ENCODE measurements at regions not wholly inside any gene's neighbourhood (a gene's known extent, or its start where the extent isn't known, plus 50 kb on each side); places are given as distances from the start of the nearest gene placed in this dataset.

DNA sequence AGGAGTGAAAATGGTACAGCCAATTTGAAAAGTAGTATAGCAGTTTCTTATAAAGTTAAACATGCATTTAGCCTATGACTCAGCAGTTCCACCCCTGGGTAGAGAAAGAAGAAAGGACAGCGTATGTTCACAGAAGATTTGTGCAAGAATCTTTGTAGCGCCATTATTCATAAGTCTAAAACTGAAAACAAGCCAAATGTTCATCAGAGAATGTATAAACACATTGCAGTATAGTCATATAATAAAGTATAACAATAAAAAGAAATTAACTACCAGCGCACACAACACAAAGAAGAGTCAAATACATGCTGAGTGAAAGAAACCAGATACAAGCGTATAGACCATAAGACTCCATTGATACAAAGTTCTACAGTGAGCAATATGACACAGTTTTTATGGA is 294.0 kb downstream of the SAMD5 start:
- DNase-seq (ENCODE audit: low spot score in 2 of 2): no peak
- FAIRE-seq: no peak

DNA sequence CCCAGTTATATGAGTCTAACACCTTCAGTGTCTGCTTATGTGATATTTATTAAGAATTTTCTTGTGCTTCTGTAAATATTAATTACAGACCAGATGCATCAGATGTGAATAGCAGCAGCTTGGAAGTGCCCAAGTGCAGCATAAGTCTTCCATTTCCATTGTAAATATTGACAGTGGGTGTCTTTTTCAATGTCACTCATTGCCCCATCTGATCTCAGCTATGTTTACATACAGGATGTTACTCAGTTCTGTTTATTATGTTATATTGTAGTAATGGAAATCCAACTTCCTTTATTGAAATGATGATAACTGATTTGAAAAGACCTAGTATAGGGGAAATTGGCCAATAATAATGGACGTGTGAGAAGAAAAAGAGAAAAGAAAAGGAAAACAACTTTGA is 296.7 kb downstream of the SAMD5 start:
- DNase-seq (ENCODE audit: low spot score in 2 of 2) (no peak), FAIRE-seq (no peak)

DNA sequence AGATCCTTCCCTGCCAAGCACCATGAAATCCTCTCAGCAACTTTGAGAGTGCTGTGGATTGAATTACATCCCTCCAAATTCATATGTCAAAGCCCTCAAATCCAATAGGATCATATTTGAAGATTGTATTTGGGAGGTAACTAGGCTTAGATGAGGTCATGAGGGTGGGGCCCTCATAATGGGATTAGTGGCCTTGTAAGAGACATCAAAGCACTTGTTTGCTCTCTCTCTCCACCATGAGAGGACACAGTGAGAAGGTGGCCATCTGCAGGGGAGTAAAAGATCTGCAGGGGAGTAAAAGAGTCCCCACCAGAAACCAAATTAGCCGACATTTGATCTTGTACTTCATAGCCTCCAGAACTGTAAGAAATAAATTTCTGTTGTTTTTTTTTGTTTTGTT is 298.2 kb downstream of the SAMD5 start:
- FAIRE-seq: no peak

DNA sequence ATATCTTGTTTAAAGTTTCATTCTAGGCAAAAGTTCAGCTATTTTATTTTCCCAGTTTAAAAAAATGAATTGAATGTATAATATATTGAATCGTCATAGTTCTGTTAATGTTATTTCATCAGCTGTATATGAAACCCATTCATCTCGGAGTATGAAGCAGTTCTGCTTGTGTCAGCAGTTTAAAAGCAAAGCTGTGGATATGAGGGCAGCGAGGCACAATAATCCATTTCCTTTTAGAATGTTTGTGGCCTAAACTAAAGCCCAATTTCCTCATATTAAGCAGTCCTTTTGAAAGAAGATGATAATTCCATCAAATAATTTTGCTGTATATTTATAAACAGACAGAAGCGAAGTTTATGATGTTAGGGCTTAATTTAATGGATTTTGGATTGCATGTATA is 300.1 kb downstream of the SAMD5 start:
- FAIRE-seq (no peak), DNase-seq (ENCODE audit: low spot score in 2 of 2) (no peak)

More for the DNA sequence above, 298.2 kb downstream of the SAMD5 start:
- DNase-seq (ENCODE audit: low spot score in 2 of 2): no peak

DNA sequence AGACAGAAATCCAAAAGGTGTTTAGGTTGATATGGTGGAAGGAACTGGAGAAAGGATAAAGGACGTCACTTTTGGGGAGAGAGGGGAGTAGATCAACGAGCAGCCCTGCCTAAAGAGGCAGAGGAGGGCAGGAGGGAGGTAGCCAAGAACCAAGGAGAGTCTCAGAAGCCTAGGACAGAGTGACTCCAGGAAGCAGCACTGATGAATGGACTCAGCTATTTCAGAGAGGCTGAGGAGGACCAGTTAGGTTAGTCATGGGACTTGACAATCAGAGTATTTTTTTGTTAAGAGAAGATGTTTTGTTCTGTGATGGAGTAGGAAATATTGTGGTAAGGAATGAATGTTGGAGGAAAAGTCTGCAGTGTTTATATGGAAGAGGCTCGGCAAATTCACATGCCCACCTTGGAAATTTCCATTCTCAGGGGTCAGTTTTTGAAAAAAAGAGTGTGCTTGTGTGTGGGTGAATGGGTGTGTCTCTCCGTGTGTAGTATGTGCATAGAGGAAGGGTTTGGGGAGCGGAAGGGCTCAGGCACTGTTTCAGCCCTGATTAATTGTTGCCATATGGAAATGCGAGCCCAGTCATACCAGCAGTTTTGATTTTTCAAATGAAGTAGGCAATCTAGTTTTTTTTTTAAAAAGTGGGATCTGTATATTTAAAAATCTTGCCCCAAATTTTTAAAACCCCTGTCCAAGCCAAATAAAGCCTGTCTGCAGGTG is 303.6 kb downstream of the SAMD5 start:
- no peak for DNase-seq (ENCODE audit: low spot score in 2 of 2)
- FAIRE-seq: no peak

DNA sequence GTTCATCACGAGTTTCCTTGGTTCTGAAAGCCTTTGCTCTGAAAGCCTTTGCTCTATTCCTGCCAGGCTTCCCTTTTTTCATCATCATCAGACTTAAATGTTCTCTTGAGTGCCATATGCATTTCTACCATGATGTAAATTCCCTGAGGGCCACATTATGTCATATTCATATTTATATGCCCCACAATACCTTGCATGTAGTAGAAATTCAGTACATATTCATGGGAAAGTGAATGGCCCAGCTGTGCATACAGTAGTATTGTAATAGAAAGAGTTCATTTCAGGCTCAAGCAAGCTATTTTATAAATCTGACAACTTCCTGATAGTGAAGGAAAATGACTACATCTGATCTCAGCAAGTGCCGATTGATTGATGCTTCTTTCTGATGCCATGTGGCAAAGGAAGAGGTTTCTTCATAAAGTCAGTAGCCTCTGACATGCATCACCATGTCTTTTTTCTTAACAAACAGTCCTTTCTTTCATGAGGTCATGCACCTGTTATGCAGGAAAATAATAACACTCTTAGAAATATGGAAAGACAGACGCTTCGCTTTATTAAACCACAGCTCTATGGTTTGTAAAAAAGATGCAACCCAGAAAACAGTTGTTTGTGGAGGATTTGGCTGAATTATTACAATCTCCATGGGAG is 308.7 kb downstream of the SAMD5 start:
- FAIRE-seq (no peak), DNase-seq (ENCODE audit: low spot score in 2 of 2) (no peak)

DNA sequence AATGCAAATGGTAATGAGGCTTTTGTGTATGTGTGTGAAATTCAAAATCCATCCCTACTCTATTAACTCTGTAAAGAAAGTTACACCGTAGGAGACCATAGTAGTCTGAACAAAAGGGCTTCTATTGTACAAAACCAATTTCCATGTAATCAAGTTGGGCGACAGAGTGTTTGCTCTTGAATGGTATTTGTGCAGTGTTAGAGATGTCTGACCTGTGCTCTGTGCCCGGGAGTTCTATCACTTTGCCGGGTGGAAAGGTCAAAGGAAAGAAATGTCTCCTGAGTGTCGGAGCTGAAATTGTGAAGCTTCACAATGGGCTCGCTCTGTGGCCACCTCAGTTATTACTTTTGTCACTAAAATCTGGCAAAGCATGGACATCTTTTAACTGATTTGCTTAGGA is 312.0 kb downstream of the SAMD5 start:
- FAIRE-seq (no peak), DNase-seq (ENCODE audit: low spot score in 2 of 2) (no peak)

DNA sequence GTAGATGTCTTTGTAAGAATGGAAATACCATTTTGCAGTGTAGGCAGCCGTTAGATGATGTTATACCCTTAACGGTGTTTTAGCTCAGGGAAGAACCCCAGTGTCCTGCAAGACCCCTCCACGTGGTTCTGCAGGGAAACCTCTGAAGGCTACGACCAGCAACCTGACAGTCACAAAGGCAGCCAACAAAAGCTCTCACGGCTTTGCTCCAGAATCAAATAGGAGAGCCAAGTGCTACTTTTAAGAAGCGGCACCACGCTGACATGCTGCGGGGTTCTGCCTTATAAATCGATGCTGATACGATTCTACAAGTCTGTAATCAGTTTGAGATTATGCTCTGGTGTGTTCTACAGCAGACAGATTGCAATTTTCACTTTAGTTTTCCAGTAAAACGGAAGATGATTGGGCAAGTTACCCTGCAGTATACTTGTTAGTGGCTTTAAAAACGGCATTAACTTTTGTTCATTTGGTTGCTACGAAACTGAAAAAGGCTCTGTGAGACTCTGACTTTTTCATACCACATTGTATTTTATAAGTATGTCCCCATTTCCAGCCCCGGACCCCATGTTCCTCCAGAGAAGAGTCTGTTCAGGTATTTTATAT is 312.9 kb downstream of the SAMD5 start:
- no peak for FAIRE-seq
- DNase-seq (ENCODE audit: low spot score in 2 of 2): no peak

DNA sequence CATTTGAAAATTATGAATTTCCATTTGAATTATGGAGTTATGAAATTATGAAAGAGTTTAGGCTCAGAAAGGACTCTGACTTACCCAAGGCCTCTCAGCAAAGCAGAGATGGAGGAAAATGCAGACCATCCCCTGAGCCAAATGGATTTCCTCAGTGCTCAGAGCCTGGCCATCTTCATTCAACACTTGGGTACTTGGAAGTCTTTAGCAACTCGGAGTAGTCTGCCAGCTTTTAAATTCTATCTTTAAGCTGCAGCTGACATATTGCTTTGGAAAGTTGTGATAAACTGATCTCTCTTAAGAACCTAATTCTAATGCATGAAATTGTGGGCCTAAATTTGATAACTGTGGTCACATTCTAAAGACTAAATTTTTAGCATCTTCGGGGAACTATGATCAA is 315.4 kb downstream of the SAMD5 start:
- no peak for DNase-seq (ENCODE audit: low spot score in 2 of 2)
- FAIRE-seq: no peak

DNA sequence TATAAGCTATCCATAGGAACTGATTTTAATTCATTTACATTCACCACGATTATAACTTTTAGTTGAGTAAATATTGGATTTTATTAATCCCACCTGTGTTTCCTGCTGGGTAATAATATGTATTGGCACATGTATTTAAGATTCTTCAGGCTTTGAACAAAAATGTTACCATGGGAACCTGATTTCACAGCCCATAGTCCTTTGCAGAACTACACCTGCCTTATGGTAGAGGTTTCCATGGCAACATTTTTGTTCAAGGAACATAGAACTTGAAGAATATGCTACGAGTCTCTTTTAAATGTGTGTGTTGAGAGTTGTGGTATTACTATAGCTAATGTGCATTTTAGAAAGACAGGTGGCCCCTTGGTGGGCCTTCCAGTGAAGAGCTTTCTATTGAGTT is 317.4 kb downstream of the SAMD5 start:
- DNase-seq (ENCODE audit: low spot score in 2 of 2): no peak
- FAIRE-seq: no peak

DNA sequence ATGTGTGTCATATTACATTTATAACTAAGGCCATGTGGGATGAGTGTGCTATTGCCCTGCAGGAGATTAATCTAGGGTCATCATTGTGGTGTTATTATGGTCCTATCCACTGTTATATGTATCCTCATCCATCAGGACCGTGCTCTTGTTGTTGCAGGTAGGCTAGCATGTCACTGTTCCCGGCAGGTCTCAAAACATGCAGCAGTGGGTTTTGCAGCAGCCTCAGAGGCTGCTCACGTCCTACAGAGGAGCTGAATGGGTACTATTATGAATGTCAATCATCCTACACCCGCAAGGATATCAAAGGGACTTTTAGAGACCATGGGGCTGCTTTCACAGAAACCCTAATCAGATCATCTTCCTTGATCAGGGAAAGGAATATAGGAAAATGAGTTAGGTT is 318.2 kb downstream of the SAMD5 start:
- no peak for DNase-seq (ENCODE audit: low spot score in 2 of 2)
- FAIRE-seq: no peak

DNA sequence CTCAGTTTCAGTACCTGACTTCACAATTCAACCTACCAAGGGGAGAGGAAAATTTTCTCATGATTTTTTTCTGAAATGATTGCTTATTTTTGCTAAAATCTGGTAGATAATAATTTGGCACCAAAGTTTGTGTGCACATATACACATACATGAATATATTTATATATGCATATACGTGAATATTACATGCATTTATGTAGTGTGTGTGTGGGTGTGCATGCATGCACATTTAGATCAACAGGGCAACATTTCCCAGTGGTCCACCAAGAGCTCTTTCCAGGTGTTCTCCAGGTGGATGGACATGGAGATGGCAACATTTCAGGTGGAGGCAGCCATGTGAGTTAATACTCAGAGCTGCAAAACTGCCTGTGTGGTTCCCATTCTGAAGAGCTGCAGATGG is 320.9 kb downstream of the SAMD5 start:
- no peak for FAIRE-seq
- no peak for DNase-seq (ENCODE audit: low spot score in 2 of 2)

DNA sequence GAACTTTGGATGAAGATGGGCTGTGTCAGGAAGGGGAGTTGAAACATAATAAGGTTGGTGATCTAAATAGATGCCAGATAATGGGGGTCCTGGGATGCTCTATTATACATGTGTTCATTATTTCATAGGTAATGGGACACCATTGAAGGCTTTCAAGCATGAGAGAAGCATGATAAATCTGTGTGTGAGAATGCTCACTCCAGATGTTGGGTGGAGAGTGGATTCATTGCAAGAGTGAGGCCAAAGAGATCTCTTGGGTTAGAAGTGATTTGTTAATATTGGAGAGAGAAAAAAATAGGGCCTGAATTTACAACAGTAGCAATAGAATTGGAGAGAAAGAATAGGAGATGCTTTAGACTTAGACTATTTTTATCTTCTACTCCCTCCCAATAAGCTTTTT is 321.3 kb downstream of the SAMD5 start:
- FAIRE-seq (no peak), DNase-seq (ENCODE audit: low spot score in 2 of 2) (no peak)

DNA sequence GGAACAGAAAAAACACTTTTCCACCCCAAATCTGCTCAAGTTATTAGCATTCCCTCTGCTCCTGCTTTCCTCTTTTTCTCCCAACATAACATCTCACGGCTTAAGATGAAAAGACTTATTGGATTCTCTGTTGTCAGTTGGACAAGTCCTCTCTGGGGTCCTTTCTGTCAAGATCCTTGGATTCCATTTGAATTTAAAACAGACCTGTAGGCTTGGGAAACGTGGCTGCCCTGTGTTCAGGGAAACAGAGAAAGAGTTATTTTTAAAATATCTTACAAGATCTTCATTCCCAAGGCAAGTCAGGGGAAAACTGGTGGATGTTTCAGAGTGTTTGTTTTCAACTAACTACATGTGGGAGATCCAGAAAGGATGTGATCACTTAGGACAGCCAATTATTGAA is 322.9 kb downstream of the SAMD5 start:
- no peak for FAIRE-seq
- DNase-seq (ENCODE audit: low spot score in 2 of 2): no peak

DNA sequence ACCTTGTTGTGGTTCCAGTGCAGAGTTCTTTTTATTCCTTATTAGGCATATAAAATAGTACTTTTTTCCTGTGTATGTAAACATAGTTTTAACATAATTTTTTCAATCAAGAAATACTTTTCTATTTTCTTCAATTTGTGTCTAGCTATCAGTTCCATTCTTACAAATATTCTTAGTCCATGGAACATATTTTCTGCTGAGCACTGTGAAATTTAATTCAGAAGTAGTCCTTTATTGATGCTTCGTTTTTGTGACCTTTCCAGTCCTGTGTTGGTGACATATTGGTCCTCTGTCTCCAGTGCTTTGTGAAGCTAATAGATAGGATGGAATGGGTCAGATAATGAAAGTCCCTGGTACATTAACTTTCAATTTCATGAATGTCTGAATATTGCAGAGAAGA is 325.1 kb downstream of the SAMD5 start:
- DNase-seq (ENCODE audit: low spot score in 2 of 2): no peak

DNA sequence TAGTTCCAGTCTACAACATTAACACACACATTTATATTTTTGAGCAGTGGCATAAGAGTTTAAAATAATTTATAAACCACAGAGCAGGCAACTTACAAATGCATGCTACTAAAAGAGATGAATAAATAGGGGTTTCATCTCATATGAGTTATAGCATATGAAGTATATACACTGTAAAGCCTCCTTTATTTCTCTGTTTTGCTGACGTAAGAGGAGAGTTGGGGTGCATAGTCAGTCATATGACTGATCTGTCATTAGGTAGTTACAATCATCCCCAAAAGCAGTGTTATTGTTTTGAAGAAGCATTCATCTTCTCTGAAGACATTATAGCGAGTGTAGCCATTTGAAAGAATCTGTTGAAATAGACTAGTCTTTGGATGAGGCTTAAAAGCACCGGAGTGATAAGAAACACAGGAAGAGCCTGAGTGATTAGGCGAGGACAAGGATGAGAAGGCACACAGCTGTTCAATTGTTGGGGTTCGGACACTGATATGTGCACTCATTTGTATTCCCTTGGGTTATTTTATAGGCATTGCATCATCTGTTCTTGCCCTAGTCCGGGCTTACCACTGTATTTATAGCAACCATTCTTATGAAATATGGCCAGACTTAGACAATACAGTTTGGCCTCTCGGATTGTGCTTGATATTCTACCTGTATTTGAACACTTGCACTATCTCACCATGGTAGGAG is 325.7 kb downstream of the SAMD5 start:
- DNase-seq (ENCODE audit: low spot score in 2 of 2) (no peak), FAIRE-seq (no peak)

More for the DNA sequence above, 325.1 kb downstream of the SAMD5 start:
- no peak for FAIRE-seq

DNA sequence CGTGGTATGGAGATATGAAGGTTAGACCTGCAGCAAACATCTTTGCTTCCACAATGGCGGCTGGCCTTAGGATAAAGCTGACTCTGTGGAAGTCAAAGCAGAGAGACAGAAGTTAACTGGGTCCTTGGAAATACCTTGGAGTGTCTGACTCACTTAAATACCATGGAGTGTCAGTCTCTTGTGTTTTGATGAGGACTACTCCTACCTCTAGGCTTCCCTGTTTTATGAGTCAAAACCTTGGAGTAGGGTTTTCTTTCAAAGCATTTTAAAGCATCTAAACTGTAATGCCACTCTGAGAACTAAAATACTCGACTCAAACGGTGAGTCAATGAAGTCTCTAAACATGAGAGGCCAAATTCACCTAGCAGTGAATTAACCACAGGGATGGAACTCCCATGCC is 329.1 kb downstream of the SAMD5 start:
- no peak for FAIRE-seq

DNA sequence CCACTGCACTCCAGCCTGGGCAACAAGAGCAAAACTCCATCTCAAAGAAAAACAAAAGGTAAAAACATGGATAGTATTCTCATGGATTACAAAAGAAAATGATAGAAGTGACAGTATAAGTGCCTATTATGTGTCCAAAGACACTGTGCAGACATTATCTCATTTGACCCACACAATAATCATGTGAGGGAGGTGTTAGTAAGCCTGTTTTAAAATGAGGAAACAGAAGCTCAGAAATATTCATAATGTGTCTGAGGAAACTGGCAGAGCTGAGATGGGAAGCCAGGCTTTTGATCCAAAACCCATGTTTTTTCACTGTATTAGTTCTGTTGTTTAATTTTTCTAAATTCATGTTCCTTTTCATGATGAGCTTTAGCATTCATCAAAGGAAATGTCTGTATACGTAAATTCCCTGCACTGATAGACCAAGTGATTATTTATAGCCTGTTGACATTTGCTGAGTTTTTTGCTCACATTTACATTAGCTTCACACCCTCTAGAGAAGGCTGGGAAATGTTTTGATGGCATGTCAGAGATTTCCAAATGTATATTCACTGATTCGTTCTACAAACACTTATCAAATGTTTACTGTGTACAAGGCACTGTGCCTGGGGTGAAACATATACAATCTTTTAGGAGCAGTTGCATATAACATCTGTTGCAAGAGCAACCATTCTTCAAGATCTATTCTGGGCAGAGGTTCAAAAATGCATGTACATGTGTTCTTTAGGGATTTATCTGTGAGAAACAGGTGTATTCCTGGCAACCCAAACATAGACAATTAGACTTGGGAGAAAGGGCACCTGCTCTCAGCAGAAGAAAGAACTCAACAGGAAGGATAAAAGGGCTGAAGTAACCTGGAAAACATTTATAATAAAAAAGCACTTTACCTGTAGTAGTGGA is 331.5 kb downstream of the SAMD5 start:
- no peak for FAIRE-seq
- DNase-seq (ENCODE audit: low spot score in 2 of 2): no peak

More for the DNA sequence above, 329.1 kb downstream of the SAMD5 start:
- no peak for DNase-seq (ENCODE audit: low spot score in 2 of 2)

DNA sequence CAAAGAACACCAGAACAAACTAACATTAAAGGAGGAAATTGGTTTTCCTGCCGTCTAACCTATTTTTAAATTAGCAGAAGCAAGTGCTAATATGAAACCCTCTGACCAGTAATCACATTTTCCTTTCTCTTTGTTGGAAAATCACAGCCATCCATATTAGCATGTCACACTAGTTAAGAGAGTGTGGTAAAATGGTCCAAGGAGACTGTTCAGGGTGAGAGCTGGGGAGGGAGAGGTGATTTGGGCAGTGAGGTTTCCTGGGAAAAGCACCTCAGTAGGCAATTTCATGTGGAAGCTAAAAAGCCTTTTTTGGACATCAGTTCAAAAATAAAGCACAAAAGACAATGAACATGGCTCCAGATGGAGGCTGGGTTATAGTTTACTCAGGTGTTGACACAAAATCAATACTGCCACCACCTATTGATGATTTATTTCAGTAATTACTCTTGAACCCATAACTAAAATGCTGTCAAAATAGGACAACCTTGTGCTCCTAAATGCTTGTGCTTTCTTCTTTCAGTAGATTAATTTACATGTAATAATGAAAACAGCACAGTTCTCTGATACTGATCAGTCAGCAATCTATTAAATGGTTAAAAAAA is 333.2 kb downstream of the SAMD5 start:
- no peak for FAIRE-seq
- DNase-seq (ENCODE audit: low spot score in 2 of 2): no peak

Measured in frontal cortex (tissue), 3 donors.